ENCODE measurements at regions not wholly inside any gene's neighbourhood (a gene's known extent, or its start where the extent isn't known, plus 50 kb on each side); places are given as distances from the start of the nearest gene placed in this dataset.
"Not testable (repeated sequence)": the region's sequence is repeated elsewhere in the genome, so short reads cannot be mapped to it uniquely, and the experiment has no call there.

DNA sequence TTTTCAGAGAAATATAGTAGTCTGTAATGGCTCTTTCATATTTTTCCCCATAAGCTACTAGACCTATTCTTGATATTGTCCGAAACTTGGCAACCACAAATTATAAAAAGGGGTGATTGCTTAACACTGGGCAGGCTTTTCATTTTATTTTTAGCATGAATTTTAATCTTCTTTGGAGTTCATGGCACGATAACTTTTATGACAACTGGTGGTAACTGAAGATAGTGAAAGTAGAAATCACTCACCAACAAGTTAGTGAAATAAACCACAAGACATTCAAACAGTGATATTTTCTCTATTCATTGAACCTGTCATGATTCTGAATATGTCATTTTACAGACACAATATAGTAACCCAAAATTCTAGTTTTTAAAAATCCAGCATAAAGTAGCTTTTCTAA lies 213.9 kb downstream of the PRDM9 start:
- no peak for DNase-seq (ENCODE audit: low read depth)

GRCh38 chr5:23727271-23727670 lies 219.9 kb downstream of the PRDM9 start:
- DNase-seq (ENCODE audit: low read depth): no peak

DNA sequence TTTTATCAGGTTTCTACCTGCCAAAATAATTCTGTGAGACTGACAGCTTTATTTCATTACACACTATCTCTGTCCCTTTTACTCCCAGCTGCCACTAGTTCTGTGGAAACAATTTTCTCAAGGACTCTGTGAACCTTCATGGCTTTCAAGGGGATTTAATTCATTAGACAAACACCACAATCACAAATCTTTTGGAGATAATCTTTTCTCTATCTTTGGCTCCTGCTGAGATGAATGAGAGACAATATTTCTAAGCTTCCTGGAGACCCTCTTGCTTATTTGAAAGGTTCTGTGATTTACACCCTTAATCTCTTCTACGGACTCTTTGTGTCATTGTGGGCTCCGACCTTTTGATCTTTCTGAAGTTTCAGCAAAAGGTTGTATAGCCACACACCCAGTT lies 222.6 kb downstream of the PRDM9 start:
- DNase-seq (ENCODE audit: low read depth): no peak

- DNase-seq (ENCODE audit: low read depth): no peak
Observed at GRCh38 chr5:23740029-23740428, 232.6 kb downstream of the PRDM9 start.

GRCh38 chr5:23742701-23743100 lies 235.3 kb downstream of the PRDM9 start:
- DNase-seq (ENCODE audit: low read depth): no peak

- DNase-seq (ENCODE audit: low read depth): no peak
Observed at GRCh38 chr5:23755906-23756305, 248.5 kb downstream of the PRDM9 start.

DNA sequence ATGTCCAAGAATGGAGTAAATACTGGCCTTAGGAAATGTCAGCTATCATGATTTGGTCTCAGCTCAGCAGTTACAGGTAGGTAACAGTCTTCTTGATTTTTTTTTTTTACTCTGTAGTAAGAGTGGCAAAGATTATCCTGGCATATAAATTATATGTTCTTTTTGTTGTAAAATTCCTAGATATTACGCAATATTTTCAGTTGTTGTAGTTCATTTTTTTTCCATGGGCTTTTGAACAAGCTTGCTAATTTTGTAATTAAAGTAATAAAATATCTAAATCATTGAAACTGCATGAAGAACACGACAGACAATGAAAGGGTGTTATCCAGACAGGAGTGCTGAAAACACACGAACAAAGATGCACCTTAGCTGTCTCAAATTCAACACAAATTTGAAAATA lies 249.4 kb downstream of the PRDM9 start:
- DNase-seq (ENCODE audit: low read depth): no peak

- no peak for DNase-seq (ENCODE audit: low read depth)
Observed at GRCh38 chr5:23763170-23763569, 255.8 kb downstream of the PRDM9 start.

DNA sequence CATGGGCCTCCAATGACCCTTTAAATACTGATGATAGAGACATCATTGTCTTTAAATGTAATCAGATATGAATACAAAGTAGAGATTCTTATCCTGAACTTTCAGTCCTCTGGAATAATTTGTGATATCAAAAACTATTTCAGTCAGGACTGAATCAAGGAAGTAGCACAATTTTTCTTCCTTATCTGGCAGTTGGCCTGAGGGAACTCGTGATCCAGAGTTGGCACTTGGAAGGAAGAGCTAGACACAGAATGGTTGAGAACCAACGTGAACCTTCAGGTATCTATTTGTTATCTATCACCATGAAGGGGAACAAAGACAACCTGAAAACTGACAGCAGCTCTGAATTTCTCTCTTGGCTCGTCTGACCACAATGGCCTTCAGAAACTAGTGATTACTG lies 269.3 kb downstream of the PRDM9 start:
- no peak for DNase-seq (ENCODE audit: low read depth)

DNA sequence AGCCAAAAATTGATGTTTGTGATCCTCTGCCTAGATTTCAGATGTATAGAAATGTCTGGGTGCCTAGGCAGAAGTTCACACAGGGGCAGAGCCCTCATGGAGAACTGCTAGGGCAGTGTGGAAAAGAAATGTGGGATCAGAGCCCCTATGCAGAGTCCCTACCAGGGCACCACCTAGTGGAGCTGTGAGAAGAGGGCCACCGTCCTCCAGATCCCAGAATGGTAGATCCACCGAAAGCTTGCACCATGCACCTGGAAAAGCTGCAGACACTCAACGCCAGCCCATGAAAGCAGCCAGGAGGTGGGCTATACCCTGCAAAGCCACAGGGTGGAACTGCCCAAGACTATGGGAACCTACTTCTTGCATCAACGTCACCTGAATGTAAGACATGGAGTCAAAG lies 292.9 kb downstream of the PRDM9 start:
- DNase-seq (ENCODE audit: low read depth): peak; percentile 3

DNA sequence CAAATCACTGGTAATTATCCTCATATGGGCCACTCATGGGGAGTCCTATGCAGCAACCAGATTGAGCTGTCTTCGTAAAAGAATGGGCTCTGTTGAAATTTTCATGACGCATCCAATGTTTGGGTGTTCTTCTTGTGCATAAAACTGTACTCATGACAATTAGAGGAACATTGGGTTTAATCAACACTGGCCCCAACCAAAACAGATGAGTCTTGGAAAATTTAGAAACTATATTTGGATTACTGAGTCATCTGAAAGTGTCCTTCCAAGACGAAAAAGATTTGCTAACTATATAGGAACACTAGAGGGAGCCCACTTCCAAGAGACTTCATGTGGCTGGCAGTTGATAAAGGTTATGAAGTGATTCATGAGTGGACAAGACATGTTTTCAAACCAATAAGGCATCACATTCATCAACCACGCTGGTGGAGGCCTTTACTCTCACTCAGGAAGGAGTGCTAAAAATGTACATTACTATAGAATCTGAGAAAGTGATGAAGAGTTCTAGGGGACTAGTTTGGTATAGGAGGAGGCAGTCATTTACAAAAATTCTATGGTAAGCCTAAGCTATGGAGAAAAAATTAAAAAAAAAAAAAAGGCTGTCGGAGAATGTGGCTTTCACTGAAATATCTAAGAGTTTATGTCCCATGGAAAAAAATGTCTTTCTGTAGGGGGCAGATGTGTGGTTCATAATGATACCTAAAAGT lies 313.5 kb downstream of the PRDM9 start:
- DNase-seq (ENCODE audit: low read depth): peak; percentile 75

DNA sequence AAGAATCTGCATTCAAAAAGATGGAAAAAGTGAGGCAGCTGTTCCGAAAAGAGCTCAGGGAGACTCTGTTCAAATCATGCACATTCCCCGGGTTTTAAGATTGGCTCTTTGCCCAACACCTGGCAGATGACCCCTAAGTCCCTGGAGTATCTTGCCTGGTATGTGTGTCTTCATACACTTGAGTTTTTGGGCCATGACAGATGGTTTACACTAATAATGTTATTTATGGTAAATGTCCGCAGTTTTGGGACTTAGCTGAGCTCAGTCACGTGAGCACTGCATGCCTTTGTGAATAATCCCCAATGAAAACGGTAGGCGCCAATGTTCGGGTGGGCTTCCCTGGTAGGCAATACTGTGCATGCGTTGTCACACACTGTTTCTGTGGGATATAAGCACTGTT lies 316.1 kb downstream of the PRDM9 start:
- DNase-seq (ENCODE audit: low read depth): no peak

GRCh38 chr5:23825196-23825595 lies 317.8 kb downstream of the PRDM9 start:
- peak; percentile 10 for DNase-seq (ENCODE audit: low read depth)

DNA sequence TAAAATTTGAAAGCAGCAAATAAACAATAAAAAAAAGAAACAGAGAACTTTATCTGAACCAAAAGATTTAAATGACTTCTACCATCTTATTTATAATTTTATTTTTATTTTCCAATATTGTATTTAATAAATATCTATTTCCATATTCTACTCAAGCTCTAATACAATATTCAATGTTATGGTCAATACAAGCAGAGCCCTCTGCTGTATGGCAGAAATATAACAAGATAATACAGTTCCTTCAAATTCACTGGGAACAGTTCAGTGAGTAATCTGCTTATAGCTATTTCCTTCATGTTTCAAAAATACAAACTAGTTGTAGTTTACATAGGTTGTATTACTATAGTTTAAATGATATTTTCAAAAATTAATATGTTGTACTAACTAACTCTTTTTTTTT lies 332.7 kb downstream of the PRDM9 start:
- no peak for DNase-seq (ENCODE audit: low read depth)

DNA sequence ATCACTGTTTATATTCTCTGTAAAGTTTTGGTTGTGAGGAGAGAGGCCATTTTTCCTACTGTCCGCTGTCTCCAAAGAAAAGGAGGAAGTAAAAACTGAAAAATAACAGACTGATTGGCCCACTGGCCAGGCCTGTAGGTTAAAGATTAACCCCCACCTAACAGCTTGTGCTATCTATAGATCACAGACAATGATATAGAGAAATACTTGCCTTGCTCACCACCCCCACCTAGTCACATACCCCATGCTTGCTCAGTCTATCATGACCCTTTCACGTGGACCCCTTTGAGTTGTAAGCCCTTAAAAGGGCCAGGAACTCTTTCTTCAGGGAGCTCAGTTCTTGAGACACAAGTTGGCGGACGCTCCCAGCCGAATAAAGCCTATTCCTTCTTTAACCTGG lies 357.4 kb downstream of the PRDM9 start:
- DNase-seq (ENCODE audit: low read depth): no peak

GRCh38 chr5:23877847-23878246 lies 370.4 kb downstream of the PRDM9 start:
- DNase-seq (ENCODE audit: low read depth): no peak

- peak; percentile 32 for DNase-seq (ENCODE audit: low read depth)
Observed at GRCh38 chr5:23884405-23885031, 377.1 kb downstream of the PRDM9 start.

GRCh38 chr5:23893561-23893960 lies 386.2 kb downstream of the PRDM9 start:
- DNase-seq (ENCODE audit: low read depth): no peak

GRCh38 chr5:23895614-23896013 lies 388.2 kb downstream of the PRDM9 start:
- DNase-seq (ENCODE audit: low read depth): no peak

GRCh38 chr5:23930985-23931384 lies 423.6 kb downstream of the PRDM9 start:
- peak; percentile 10 for DNase-seq (ENCODE audit: low read depth)

DNA sequence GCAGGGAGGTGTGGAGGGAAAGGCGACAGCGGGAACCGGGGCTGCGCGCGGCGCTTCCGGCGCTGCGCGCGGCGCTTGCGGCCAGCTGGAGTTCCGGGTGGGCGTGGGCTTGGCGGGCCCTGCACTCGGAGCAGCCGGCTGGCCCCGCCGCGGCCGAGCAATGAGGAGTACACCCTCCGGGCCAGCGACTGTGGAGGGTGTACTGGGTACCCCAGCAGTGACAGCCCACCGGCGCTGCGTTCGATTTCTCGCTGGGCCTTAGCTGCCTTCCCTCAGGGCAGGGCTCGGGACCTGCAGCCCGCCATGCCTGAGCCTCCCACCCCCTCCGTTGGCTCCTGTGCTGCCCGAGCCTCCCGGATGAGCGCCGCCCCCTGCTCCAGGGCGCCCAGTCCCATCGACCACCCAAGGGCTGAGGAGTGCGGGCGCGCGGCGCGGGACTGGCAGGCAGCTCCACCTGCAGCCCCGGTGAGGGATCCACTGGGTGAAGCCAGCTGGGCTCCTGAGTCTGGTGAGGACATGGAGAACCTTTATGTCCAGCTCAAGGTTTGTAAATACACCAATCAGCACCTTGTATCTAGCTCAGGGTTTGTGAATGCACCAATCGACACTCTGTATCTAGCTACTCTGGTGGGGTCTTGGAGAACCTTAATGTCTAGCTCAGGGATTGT lies 444.0 kb downstream of the PRDM9 start:
- DNase-seq (ENCODE audit: low read depth): not testable (repeated sequence)

GRCh38 chr5:23963449-23963848 lies 456.0 kb downstream of the PRDM9 start:
- no peak for DNase-seq (ENCODE audit: low read depth)

DNA sequence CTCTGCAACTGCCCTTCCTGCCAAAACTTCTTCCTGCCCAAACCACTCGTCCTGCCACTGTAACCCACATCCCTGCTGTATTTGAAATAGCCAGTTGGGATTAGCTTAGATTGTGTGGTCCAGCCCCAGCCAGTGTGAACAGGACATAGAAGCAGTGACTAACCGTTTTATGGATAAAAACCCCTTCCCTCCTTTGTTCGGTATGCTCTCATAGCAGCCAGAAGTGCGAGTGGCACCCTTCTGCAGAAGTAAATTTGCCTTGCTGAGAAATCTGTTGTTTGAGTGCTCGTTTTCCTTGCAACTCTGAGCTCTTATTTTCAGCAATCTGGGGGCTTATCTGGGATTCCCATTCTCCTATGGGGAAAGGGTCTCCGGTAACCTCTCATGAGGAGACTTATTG lies 470.0 kb downstream of the PRDM9 start:
- DNase-seq (ENCODE audit: low read depth): peak; percentile 15

Data from HT1080 (cell line).